PC-3 (cell line): ENCODE measurements at regions not wholly inside any gene's neighbourhood (a gene's known extent, or its start where the extent isn't known, plus 50 kb on each side); places are given as distances from the start of the nearest gene placed in this dataset.

Experiments
- ATAC-seq: fragments of 200-7000 bp; cut with Tn5 transposase; 2 replicates; pipeline ENCODE4 v1.9.1; 2020; ENCODE audit warnings: mild to moderate bottlenecking, moderate library complexity
- BruUV-seq: library from RNA; stranded (reverse); fragments of 400-500 nt; replicated peaks from 2 replicates; lab custom pipeline; 2021; lab: Mats Ljungman, UMichigan
- CTCF ChIA-PET: fragments of 300-600 bp; sonication (Branson Sonifier 250); formaldehyde crosslinking; loops from one replicate; lab custom pipeline; 2022; ENCODE audit warnings: antibody characterized with exemption; lab: Charles Lee
- POLR2A ChIA-PET: fragments of 300-600 bp; sonication (Branson Sonifier 250); formaldehyde crosslinking; loops from one replicate; lab custom pipeline; 2022; ENCODE audit warnings: antibody characterized with exemption; ENCODE audit not compliant: unreplicated experiment; lab: Charles Lee
- DNase-seq: peaks from one replicate; pipeline ENCODE4 v3.0.0-alpha.2; 2015
- H2AFZ ChIP-seq: fragments of 300-600 bp; sonication (generic); 2 replicates; pipeline ENCODE4 v1.6.0; 2016; ENCODE audit warnings: antibody characterized with exemption, low read length
- H3F3A ChIP-seq: fragments of 300-600 bp; sonication (generic); one replicate; pipeline ENCODE4 v1.6.0; 2017; ENCODE audit warnings: antibody characterized with exemption, low read length, control low read depth, mild to moderate bottlenecking; ENCODE audit not compliant: unreplicated experiment
- H3K27ac ChIP-seq: fragments of 300-600 bp; sonication (generic); 2 replicates; pipeline ENCODE4 v1.5.1; 2016; ENCODE audit warnings: mild to moderate bottlenecking, low read length
- H3K27me3 ChIP-seq: fragments of 300-600 bp; sonication (generic); 2 replicates; pipeline ENCODE4 v1.6.1; 2016; ENCODE audit warnings: low read length, mixed read lengths
- H3K36me3 ChIP-seq: fragments of 300-600 bp; sonication (generic); 2 replicates; pipeline ENCODE4 v1.6.1; 2016; ENCODE audit warnings: low read depth, mixed run types, low read length, mixed read lengths
- H3K4me1 ChIP-seq: fragments of 300-600 bp; sonication (generic); 2 replicates; pipeline ENCODE4 v1.5.1; 2016; ENCODE audit warnings: low read length; ENCODE audit not compliant: insufficient read depth
- H3K4me2 ChIP-seq: fragments of 300-600 bp; sonication (generic); 2 replicates; pipeline ENCODE4 v1.6.0; 2016; ENCODE audit warnings: low read length
- H3K4me3 ChIP-seq: fragments of 300-600 bp; sonication (generic); 2 replicates; pipeline ENCODE4 v1.5.1; 2016; ENCODE audit warnings: mild to moderate bottlenecking, low read length, mixed read lengths
- H3K79me2 ChIP-seq: fragments of 300-600 bp; sonication (generic); 2 replicates; pipeline ENCODE4 v1.6.1; 2017; ENCODE audit warnings: low read length, mixed read lengths
- H3K9ac ChIP-seq: fragments of 300-600 bp; sonication (generic); 2 replicates; pipeline ENCODE4 v1.6.0; 2016; ENCODE audit warnings: mild to moderate bottlenecking, low read length
- H3K9me2 ChIP-seq: fragments of 300-600 bp; sonication (generic); replicated peaks from 2 replicates; pipeline ENCODE4 v1.6.1; 2016; ENCODE audit warnings: mixed run types, low read length, mixed read lengths
- H3K9me3 ChIP-seq: fragments of 300-600 bp; sonication (generic); 2 replicates; pipeline ENCODE4 v1.6.1; 2016; ENCODE audit warnings: low read length, mixed read lengths
- H4K20me1 ChIP-seq: fragments of 300-600 bp; sonication (generic); 2 replicates; pipeline ENCODE4 v1.6.1; 2016; ENCODE audit warnings: low read length, mixed read lengths
- EZH2 ChIP-seq: fragments of 300-600 bp; sonication (generic); IDR thresholded peaks from one replicate; pipeline ENCODE4 v1.6.1; 2017; ENCODE audit warnings: antibody characterized with exemption, mild to moderate bottlenecking, low read length; ENCODE audit not compliant: unreplicated experiment
- EZH2phosphoT487 ChIP-seq: fragments of 300-600 bp; sonication (generic); IDR thresholded peaks from 2 replicates; pipeline ENCODE4 v1.6.1; 2018; ENCODE audit warnings: mild to moderate bottlenecking, antibody characterized with exemption, low read length, borderline replicate concordance
- intact Hi-C: fragments of 100-400 bp; cut with micrococcal nuclease; formaldehyde crosslinking; loops from 2 replicates; pipeline ENCODE4 v1.9.0; 2023
- TF ChIP-seq, protein P1 (sequence below): fragments of 300-600 bp; sonication (generic); conservative IDR thresholded peaks from 2 replicates; pipeline ENCODE4 v1.5.1; 2017; ENCODE audit warnings: antibody characterized with exemption, low read depth, mild to moderate bottlenecking, low read length

- H3K9me2 ChIP-seq, result no peaks in the 10 kb centered on the region
- no peak overlapping the region for H2AFZ ChIP-seq
- H3K36me3 ChIP-seq, result no peaks in the 10 kb centered on the region
- H3K27ac ChIP-seq, result no peak overlapping the region
- no peak overlapping the region for H3K4me2 ChIP-seq
- H4K20me1 ChIP-seq, result no peaks in the 10 kb centered on the region
- TF ChIP-seq EZH2 (no peak), EZH2phosphoT487 (no peak)
- TF ChIP-seq, protein P1, sequence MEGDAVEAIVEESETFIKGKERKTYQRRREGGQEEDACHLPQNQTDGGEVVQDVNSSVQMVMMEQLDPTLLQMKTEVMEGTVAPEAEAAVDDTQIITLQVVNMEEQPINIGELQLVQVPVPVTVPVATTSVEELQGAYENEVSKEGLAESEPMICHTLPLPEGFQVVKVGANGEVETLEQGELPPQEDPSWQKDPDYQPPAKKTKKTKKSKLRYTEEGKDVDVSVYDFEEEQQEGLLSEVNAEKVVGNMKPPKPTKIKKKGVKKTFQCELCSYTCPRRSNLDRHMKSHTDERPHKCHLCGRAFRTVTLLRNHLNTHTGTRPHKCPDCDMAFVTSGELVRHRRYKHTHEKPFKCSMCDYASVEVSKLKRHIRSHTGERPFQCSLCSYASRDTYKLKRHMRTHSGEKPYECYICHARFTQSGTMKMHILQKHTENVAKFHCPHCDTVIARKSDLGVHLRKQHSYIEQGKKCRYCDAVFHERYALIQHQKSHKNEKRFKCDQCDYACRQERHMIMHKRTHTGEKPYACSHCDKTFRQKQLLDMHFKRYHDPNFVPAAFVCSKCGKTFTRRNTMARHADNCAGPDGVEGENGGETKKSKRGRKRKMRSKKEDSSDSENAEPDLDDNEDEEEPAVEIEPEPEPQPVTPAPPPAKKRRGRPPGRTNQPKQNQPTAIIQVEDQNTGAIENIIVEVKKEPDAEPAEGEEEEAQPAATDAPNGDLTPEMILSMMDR, result no peak
- ATAC-seq, result no peak
- H3K4me1 ChIP-seq, result no peaks in the 10 kb centered on the region
- no peaks in the 10 kb centered on the region for H3K79me2 ChIP-seq
- H3K4me3 ChIP-seq, result no peak overlapping the region
- intact Hi-C loops, result no loop called here
- CTCF ChIA-PET, result no interaction called here
- no peak overlapping the region for H3K9ac ChIP-seq
- BruUV-seq, result no TSS peak
- POLR2A ChIA-PET, result no interaction called here
- no peaks in the 10 kb centered on the region for H3F3A ChIP-seq
- H3K27me3 ChIP-seq, result no peaks in the 10 kb centered on the region
- no peak for DNase-seq
- H3K9me3 ChIP-seq, result no peaks in the 10 kb centered on the region
Observed at GRCh38 chr14:98195256-98195655, 1076.7 kb downstream of the BCL11B start.

DNA sequence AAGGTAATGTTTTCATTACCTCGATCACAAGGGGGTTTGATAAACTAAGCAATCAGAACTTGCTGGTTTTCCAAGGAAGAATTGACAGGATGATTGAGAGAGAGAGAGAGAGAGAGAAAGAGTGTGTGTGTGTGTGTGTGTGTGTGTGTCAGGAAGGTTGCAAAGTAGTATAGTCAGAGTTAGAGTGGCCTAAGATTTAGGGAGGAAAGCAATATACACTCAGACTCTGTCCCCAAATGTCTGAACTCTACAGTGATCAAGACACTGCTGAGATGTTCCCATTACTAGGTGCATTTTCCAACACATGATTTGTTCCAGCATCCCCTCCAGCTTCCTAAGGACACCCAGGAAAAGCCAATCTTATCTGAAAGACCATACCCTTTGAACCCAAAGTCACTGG, 1074.1 kb downstream of the BCL11B start:
- H3F3A ChIP-seq, result no peaks in the 10 kb centered on the region
- no peaks in the 10 kb centered on the region for H4K20me1 ChIP-seq

GRCh38 chr14:98198385-98198784, 1073.6 kb downstream of the BCL11B start:
- intact Hi-C loops, result no loop called here
- Histone ChIP-seq H4K20me1 (no peaks in the 10 kb centered on the region), H3K27ac (no peak overlapping the region), H3K9me3 (no peaks in the 10 kb centered on the region), H3K9me2 (no peaks in the 10 kb centered on the region), H3F3A (no peaks in the 10 kb centered on the region), H3K4me2 (no peak overlapping the region), H3K9ac (no peak overlapping the region), H3K4me3 (no peak overlapping the region), H3K27me3 (0 out of 2 replicates have a peak, but pooled peaks cover 10% of the 10 kb centered on the region), H3K36me3 (no peaks in the 10 kb centered on the region), H3K79me2 (no peaks in the 10 kb centered on the region), H3K4me1 (no peaks in the 10 kb centered on the region), H2AFZ (no peak overlapping the region)
- CTCF ChIA-PET, result no interaction called here
- POLR2A ChIA-PET, result no interaction called here
- ATAC-seq, result no peak
- no TSS peak for BruUV-seq
- peak; percentile 13 for DNase-seq
- TF ChIP-seq EZH2, result no peak
- TF ChIP-seq, protein P1, result no peak
- no peak for TF ChIP-seq EZH2phosphoT487

More for the DNA sequence above, 1074.1 kb downstream of the BCL11B start:
- ATAC-seq (no peak), DNase-seq (no peak)
- intact Hi-C loops, result no loop called here
- H3K4me2 ChIP-seq, result no peak overlapping the region
- H3K27me3 ChIP-seq, result 0 out of 2 replicates have a peak, but pooled peaks cover 10% of the 10 kb centered on the region
- no peaks in the 10 kb centered on the region for H3K79me2 ChIP-seq
- H3K4me3 ChIP-seq, result no peak overlapping the region
- H3K4me1 ChIP-seq, result no peaks in the 10 kb centered on the region
- no peaks in the 10 kb centered on the region for H3K36me3 ChIP-seq
- TF ChIP-seq EZH2, result no peak
- TF ChIP-seq EZH2phosphoT487, result no peak
- TF ChIP-seq, protein P1, result no peak
- BruUV-seq, result no TSS peak
- no peak overlapping the region for H3K27ac ChIP-seq
- no peak overlapping the region for H2AFZ ChIP-seq
- H3K9ac ChIP-seq, result no peak overlapping the region
- ChIA-PET POLR2A (no interaction called here), CTCF (no interaction called here)
- no peaks in the 10 kb centered on the region for H3K9me3 ChIP-seq
- no peaks in the 10 kb centered on the region for H3K9me2 ChIP-seq
